ENCODE measurements at regions not wholly inside any gene's neighbourhood (a gene's known extent, or its start where the extent isn't known, plus 50 kb on each side); places are given as distances from the start of the nearest gene placed in this dataset.

GRCh38 chr12:107978201-107978600 is 150.9 kb upstream of the WSCD2 start:
- DNase-seq (ENCODE audit: low spot score), result no peak

GRCh38 chr12:107978641-107979040 is 150.4 kb upstream of the WSCD2 start:
- no peak for DNase-seq (ENCODE audit: low spot score)

- DNase-seq (ENCODE audit: low spot score), result no peak
Measured at GRCh38 chr12:107983756-107984472, 145.2 kb upstream of the WSCD2 start.

- DNase-seq (ENCODE audit: low spot score), result no peak
Measured at GRCh38 chr12:107984973-107985372, 144.1 kb upstream of the WSCD2 start.

- DNase-seq (ENCODE audit: low spot score), result no peak
Measured at GRCh38 chr12:107986183-107986582, 142.9 kb upstream of the WSCD2 start.

- no peak for DNase-seq (ENCODE audit: low spot score)
Measured at GRCh38 chr12:107990325-107990724, 138.8 kb upstream of the WSCD2 start.

GRCh38 chr12:107992029-107992428 is 137.1 kb upstream of the WSCD2 start:
- no peak for DNase-seq (ENCODE audit: low spot score)

- peak; percentile 3 for DNase-seq (ENCODE audit: low spot score)
Measured at GRCh38 chr12:107992870-107993451, 136.1 kb upstream of the WSCD2 start.

GRCh38 chr12:107998863-107999262 is 130.2 kb upstream of the WSCD2 start:
- no peak for DNase-seq (ENCODE audit: low spot score)

GRCh38 chr12:108000111-108000510 is 129.0 kb upstream of the WSCD2 start:
- DNase-seq (ENCODE audit: low spot score), result no peak

- DNase-seq (ENCODE audit: low spot score), result no peak
Measured at GRCh38 chr12:108004319-108004718, 124.8 kb upstream of the WSCD2 start.

- no peak for DNase-seq (ENCODE audit: low spot score)
Measured at GRCh38 chr12:108008163-108008905, 120.8 kb upstream of the WSCD2 start.

GRCh38 chr12:108009442-108010070 is 119.5 kb upstream of the WSCD2 start:
- no peak for DNase-seq (ENCODE audit: low spot score)

GRCh38 chr12:108016022-108016564 is 113.0 kb upstream of the WSCD2 start:
- DNase-seq (ENCODE audit: low spot score), result no peak

- DNase-seq (ENCODE audit: low spot score), result no peak
Measured at GRCh38 chr12:108017472-108018057, 111.5 kb upstream of the WSCD2 start.

GRCh38 chr12:108019862-108020261 is 109.2 kb upstream of the WSCD2 start:
- DNase-seq (ENCODE audit: low spot score), result no peak

GRCh38 chr12:108021141-108021540 is 107.9 kb upstream of the WSCD2 start:
- DNase-seq (ENCODE audit: low spot score), result no peak

- no peak for DNase-seq (ENCODE audit: low spot score)
Measured at GRCh38 chr12:108021949-108022522, 107.1 kb upstream of the WSCD2 start.

GRCh38 chr12:108029051-108029835 is 99.8 kb upstream of the WSCD2 start:
- DNase-seq (ENCODE audit: low spot score), result no peak

GRCh38 chr12:108033090-108033489 is 96.0 kb upstream of the WSCD2 start:
- no peak for DNase-seq (ENCODE audit: low spot score)

- no peak for DNase-seq (ENCODE audit: low spot score)
Measured at GRCh38 chr12:108035372-108035771, 93.7 kb upstream of the WSCD2 start.
